ENCODE measurements at regions not wholly inside any gene's neighbourhood (a gene's known extent, or its start where the extent isn't known, plus 50 kb on each side); places are given as distances from the start of the nearest gene placed in this dataset.
A peak's percentile ranks its signal among the peaks of the same experiment; 100 is the strongest.
"Not testable (repeated sequence)": the region's sequence is repeated elsewhere in the genome, so short reads cannot be mapped to it uniquely, and the experiment has no call there.

DNA sequence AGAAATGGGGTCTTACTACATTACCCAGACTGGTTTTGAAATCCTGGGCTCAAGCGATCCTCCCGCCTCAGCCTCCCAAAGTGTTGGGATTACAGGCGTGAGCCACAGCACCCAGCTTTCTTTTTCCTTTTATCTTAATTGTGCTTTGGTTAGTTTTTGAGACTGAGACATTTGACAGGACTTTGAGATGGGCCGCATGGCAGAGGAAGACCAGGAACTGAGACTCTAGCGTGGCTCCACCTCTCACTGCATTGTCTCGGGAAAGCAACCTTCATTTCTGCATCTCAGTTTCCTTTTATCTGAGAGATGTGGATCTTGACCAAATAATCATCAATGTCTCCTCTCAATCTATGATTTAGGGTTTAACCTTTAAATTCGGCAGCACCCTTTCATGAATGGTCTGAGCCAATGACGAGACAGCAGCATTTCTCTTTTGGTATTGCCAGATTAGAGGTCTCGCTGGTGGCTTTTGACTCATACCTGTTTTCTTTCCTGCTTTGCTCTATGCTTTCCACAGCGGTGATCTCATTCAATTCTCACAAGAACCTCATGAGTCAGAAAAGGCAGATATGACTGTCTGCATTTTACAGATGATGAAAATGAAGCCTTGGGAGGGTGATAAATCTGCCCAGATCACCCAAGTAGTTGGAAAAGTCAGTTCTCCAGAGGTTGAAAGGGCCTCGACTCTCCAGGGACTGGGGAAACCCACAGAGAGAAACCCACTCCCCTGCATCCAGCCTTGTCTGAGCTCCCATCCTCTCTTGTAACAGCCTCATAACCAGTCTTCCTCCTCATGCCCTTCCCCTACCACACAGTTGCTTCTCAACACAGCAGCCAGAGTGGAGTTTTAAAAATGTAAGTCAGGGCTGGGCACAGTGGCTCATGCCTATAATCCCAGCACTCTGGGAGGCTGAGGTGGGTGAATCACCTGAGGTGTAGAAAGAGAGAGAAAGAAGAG, 84.8 kb upstream of the FOXB1 start:
- no peak overlapping the region for H3K4me3 ChIP-seq
- H3K27ac ChIP-seq: no peak overlapping the region
- DNase-seq: no peak
- no peaks in the 10 kb centered on the region for H3K9me3 ChIP-seq (replicated peaks)
- no peaks in the 10 kb centered on the region for H3K36me3 ChIP-seq
- H3K27me3 ChIP-seq: no peaks in the 10 kb centered on the region
- H3K4me1 ChIP-seq: 0 out of 2 replicates have a peak, but pooled peaks cover 3% of the 10 kb centered on the region

DNA sequence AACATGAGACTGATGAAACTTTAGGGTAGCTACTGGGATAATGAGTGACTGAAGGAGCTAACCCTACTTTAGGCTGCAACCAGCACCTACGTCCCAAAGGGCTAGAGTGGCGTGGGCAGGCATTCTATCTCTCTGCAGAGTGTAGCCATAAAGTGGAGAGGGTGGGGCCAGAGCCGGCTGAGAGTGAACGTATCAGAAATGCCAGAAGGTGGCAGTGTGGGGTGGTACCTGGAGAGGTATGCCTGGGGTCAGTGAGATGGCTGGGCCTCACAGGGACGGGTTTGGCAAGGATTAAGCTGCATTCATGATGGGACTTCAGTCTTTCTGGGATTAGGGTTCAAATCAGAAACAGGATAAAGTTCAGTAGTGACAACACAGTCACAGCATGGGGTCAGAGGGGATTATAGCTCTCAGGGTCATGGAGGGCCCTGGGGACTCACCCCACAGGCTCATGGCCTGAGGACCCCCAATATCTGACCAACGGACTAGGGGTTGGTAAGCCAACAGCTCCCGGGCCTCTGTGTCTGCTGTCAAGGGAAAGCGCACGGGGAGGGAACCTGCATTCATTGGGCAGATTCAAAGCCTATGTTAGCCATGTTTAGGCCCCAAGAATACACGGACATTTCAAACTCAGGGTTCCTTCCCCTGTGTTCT, 86.5 kb upstream of the FOXB1 start:
- DNase-seq: peak; percentile 77 to 84
- Histone ChIP-seq H3K9me3 (replicated peaks) (no peaks in the 10 kb centered on the region), H3K36me3 (no peaks in the 10 kb centered on the region), H3K27me3 (no peaks in the 10 kb centered on the region), H3K4me3 (no peak overlapping the region), H3K4me1 (0 out of 2 replicates have a peak, but pooled peaks cover 3% of the 10 kb centered on the region), H3K27ac (no peak overlapping the region)

DNA sequence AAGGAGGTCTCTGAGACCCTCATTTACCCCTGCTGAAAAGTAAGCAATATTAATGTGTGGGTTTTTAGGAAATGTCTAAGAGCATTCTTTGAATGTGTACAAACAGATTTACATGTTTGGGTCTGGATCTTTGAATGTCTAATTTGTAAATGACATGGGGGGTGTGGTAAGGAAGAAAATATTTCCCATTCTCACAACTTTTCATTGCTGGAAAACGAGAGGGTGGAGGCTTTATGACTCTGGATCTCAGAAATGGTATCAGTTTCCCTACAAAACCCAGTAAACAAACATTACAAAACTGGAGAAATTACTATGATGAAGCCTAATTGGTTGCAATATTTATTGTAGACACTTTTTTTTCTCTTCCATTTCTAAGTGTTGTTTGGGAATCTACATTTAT, 98.1 kb upstream of the FOXB1 start:
- H3K27ac ChIP-seq: no peak overlapping the region
- no peaks in the 10 kb centered on the region for H3K9me3 ChIP-seq (replicated peaks)
- DNase-seq: no peak
- H3K4me3 ChIP-seq: no peak overlapping the region
- H3K36me3 ChIP-seq: no peaks in the 10 kb centered on the region
- no peaks in the 10 kb centered on the region for H3K4me1 ChIP-seq
- H3K27me3 ChIP-seq: no peaks in the 10 kb centered on the region

DNA sequence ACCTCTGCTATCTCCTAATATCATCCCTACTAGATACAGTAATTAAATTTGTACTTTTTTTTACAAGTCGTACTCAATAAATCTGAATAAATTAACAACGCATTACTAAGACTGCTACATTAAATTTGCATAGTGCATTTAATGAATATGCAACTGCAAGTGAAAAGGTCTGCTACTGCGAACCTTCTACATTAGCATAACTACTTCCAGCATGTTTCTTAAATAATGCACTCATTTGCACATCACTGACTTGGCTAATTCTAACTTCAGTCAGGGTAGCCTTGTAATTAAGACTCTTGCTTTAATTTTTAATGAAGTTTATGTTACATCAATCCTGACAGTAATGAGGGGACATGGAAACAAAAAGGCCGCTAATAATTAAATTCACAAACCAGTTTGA, 98.9 kb upstream of the FOXB1 start:
- H3K27me3 ChIP-seq: no peaks in the 10 kb centered on the region

DNA sequence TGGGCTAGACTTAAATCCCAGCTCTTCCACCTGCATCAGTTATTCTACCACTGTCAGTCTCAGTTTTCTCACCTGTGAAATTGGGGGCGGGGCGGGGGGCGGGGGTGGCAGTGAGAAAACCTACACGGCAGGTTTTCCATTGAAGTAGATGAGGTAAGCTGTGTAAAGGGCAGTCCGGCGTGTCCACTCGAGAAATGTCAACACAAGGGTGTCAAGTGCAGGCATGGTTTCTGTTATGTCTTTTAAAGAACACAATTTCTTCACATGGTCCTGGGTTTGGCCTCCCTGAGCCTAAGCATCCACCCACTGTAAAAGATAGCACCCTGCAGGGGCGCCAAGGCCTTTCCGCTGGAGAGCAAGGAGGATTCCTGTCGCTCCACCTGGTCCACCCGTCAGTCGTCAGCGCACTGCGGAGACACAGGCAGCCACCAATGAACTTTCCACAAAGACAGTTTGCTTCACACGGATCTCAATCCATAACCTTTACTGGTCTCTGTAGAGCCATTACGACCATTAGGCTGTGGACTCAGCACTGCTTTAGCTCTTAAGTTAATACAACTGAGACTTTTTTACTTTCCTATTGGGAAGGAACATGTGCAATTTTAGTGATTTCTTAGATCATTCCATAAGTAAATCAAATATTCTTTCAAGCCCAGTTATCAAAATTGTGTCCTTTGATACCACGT, 99.5 kb upstream of the FOXB1 start:
- DNase-seq: no peak
- Histone ChIP-seq H3K9me3 (replicated peaks) (no peaks in the 10 kb centered on the region), H3K36me3 (no peaks in the 10 kb centered on the region), H3K27me3 (no peaks in the 10 kb centered on the region), H3K4me3 (no peak overlapping the region), H3K4me1 (no peaks in the 10 kb centered on the region), H3K27ac (no peak overlapping the region)

More for the DNA sequence above, 98.9 kb upstream of the FOXB1 start:
- no peak for DNase-seq
- Histone ChIP-seq H3K4me3 (no peak overlapping the region), H3K4me1 (no peaks in the 10 kb centered on the region), H3K27ac (no peak overlapping the region), H3K36me3 (no peaks in the 10 kb centered on the region), H3K9me3 (replicated peaks) (no peaks in the 10 kb centered on the region)

DNA sequence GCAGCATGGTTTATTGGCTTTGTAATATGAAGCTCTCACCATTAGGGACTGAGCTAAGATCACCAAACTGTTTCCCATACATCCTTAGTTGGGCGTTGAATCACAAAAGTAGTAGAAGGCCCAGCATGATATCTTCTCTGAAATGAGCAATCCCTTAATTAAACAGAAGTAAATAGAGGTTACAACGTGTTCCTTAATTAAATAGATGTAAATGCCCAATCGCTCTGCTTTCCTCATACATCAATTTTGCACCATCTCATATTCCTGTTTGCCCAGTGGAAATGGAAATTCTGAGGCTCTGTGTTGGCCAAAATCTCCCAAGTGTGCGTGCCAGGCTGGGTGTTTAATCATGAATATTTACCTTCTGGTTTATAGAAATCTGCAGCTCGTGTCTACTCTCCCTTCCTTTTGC, 107.4 kb upstream of the FOXB1 start:
- no peaks in the 10 kb centered on the region for H3K27me3 ChIP-seq
- no peaks in the 10 kb centered on the region for H3K4me1 ChIP-seq
- no peak overlapping the region for H3K27ac ChIP-seq
- H3K4me3 ChIP-seq: no peak overlapping the region
- no peak for DNase-seq
- H3K9me3 ChIP-seq (replicated peaks): no peaks in the 10 kb centered on the region
- no peaks in the 10 kb centered on the region for H3K36me3 ChIP-seq

DNA sequence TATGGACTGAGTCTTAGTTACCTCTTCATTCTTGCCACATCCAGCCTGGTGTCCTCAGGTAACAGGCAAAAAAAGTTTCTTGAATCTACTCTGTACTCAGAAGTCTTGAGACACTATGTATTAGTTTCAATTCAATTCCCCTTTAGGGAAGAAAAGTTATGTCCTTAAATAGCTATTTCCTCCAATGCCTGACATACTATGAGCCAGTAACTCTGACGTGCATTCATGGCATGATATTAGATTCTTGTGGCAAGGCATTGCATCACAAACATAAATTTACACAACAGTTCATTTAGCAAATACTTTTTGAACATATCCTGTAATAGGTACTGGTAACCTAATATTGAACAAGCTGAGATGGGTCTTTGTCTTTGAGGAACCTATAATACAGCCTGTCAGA, 109.3 kb upstream of the FOXB1 start:
- H3K27me3 ChIP-seq: no peaks in the 10 kb centered on the region
- H3K27ac ChIP-seq: no peak overlapping the region
- no peaks in the 10 kb centered on the region for H3K4me1 ChIP-seq
- H3K4me3 ChIP-seq: no peak overlapping the region
- no peak for DNase-seq
- H3K9me3 ChIP-seq (replicated peaks): no peaks in the 10 kb centered on the region
- H3K36me3 ChIP-seq: no peaks in the 10 kb centered on the region

DNA sequence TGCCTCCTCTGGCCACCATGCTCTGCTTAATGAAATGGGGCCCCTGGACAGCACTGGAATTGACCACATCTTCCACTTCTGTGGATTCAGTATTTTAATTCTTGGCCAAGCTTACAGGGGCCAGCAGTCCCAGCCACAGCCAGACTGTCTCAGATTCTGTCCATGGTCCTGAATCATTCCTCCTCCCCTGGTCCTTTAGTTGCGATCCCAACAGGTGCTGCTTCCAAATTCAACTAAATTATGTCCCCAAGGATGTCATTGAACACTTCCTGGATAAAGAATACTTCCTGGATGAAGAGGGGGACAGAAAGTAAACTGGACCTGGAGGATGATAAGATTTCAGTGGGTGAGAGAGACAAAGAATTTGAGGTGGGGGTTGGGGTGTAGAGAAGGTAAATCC, 111.1 kb upstream of the FOXB1 start:
- H3K9me3 ChIP-seq (replicated peaks): no peaks in the 10 kb centered on the region
- H3K4me1 ChIP-seq: no peaks in the 10 kb centered on the region
- H3K4me3 ChIP-seq: no peak overlapping the region
- no peaks in the 10 kb centered on the region for H3K27me3 ChIP-seq
- H3K27ac ChIP-seq: no peak overlapping the region
- no peaks in the 10 kb centered on the region for H3K36me3 ChIP-seq
- peak; percentile 31 to 75 for DNase-seq

DNA sequence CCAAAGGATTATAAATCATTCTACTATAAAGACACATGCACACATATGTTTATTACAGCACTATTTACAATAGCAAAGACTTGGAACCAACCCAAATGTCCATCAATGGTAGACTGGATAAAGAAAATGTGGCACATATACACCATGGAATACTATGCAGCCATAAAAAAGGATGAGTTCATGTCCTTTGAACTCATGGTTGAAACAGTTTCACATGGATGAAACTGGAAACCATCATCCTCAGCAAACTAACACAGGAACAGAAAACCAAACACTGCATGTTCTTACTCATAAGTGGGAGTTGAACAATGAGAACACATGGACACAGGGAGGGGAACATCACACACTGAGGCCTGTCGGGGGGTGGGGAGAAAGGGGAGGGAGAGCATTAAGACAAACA, 116.2 kb upstream of the FOXB1 start:
- not testable (repeated sequence) for H3K9me3 ChIP-seq (replicated peaks); DNase-seq; H3K4me1 ChIP-seq; H3K36me3 ChIP-seq; H3K4me3 ChIP-seq; H3K27ac ChIP-seq; H3K27me3 ChIP-seq

DNA sequence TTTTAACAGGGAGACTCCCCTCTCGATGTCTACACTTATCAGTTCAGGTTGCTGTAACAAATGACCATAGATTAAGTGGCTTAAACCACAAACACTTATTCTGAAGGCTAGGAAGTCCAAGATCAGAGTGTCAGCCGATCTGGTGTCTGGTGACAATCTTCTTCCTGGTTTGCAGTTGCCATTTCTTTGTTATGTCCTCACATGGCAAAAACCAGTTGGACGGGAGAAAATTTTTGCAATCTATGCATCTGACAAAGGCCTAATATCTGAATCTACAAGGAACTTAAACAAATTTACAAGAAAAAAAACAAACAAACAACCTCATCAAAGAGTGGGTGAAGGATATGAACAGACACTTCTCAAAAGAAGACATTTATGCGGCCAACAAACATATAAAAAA, 116.9 kb upstream of the FOXB1 start:
- H3K36me3 ChIP-seq: no peaks in the 10 kb centered on the region

DNA sequence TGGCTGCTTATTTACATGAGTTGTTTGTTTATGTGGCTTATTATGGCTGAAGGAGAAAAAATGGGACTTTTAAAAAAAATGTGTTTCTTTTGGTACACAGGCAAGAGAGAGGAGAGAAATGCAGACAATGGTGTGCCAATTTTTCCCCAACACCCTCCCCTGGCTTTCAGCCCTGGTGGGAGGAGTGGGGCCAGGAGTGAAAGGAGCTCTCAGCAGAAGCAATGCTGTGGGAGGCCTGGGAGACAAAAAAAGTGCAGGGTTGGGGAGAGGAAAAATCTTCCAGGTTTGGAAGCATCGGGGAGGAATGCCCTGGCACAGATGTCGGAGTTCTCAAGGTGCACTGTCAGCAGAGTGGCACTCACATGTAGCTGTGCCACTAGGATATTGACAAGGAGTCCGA, 117.7 kb upstream of the FOXB1 start:
- no peaks in the 10 kb centered on the region for H3K36me3 ChIP-seq
- DNase-seq: no peak
- H3K27ac ChIP-seq: no peak overlapping the region
- peaks cover 5% of the 10 kb centered on the region for H3K4me1 ChIP-seq
- H3K27me3 ChIP-seq: no peaks in the 10 kb centered on the region
- H3K9me3 ChIP-seq (replicated peaks): peaks cover 6% of the 10 kb centered on the region; the same call in 1 of the 2 replicates
- H3K4me3 ChIP-seq: no peak overlapping the region

More for the DNA sequence above, 116.9 kb upstream of the FOXB1 start:
- Histone ChIP-seq H3K4me3 (no peak overlapping the region), H3K27ac (no peak overlapping the region), H3K4me1 (peaks cover 5% of the 10 kb centered on the region), H3K27me3 (no peaks in the 10 kb centered on the region), H3K9me3 (replicated peaks) (peaks cover 6% of the 10 kb centered on the region; the same call in 1 of the 2 replicates)
- DNase-seq: no peak

DNA sequence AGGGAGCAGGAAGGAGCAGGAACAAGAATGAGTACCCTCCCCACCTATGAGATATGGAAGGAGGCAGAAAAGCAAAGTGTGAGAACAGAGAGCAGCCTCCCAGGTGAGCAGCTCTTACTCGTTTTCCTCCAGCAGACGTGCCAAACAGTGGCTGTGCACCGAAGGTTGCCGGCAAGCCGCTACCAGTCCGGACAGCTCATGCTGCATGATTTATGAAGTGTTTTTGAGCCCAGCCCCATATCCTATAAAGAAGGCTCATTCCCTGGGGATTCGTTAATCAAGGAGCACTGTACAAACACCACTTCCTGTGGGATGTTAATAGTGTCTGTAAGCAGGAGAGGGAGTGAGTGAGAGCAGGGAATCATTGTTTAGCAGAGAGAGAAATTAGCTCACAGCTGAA, 118.3 kb upstream of the FOXB1 start:
- Histone ChIP-seq H3K27me3 (no peaks in the 10 kb centered on the region), H3K4me1 (peaks cover 5% of the 10 kb centered on the region), H3K4me3 (peak overlapping the region; percentile 28), H3K27ac (no peak overlapping the region), H3K9me3 (replicated peaks) (peaks cover 6% of the 10 kb centered on the region; the same call in 1 of the 2 replicates), H3K36me3 (no peaks in the 10 kb centered on the region)
- DNase-seq: peak; percentile 39 to 70

DNA sequence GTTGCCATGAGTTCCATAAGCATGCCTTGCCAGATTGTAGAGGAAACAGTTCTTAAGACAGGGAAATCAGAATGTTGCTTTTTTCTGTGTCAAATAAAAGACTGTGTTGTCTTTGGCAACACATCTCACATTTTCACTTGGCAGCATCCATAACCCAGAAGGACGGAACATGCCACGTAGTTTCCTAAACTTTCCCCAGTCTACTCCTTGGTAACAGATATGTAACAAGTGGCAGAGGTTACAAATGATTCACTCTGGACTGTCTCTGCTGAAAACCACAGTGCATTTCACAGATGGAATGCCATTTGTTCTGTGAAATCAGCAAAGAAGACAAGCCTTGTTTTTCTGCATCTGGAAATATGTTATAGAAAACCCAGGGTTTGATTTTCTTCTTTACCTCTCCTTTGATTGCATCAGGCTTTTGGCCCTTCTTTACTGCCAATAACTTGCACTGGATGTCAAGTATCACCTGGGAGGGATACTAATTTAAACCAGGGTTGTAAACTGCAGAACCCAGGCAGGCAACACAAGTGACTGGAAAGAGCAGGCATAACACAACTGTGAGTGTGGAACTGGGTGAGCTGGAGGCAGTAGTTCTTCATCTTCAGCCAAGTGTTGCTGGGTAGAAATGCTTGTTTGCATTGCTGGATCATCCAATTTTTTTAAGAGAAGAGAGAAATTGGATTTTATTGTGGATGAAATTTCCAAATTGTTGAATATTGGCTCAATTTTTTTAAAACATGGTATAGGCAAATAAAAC, 124.4 kb upstream of the FOXB1 start:
- Histone ChIP-seq H3K27me3 (no peaks in the 10 kb centered on the region), H3K36me3 (no peaks in the 10 kb centered on the region), H3K9me3 (replicated peaks) (no peaks in the 10 kb centered on the region), H3K4me3 (no peak overlapping the region), H3K27ac (peak overlapping the region; percentile 25), H3K4me1 (peaks cover 22% of the 10 kb centered on the region)
- peak; percentile 31 to 62 for DNase-seq

DNA sequence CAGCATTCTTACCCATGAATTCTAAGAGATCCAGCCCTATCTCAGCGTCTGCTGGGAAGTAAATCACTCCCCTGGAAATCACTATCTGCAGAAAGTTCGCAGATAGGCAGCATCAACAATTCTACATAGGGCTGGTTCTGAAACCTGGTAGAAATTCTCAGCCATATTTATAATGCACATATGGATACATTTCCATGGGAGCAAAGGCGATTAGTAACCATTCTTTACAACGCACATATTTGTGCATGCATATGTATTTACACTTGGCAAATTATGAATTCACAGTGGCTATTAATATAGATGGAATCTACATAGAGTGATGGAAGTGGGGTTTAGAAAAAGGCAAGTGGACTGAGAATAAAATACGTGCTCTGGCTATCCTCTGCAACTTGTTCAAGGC, 128.0 kb upstream of the FOXB1 start:
- no peaks in the 10 kb centered on the region for H3K27me3 ChIP-seq
- no peaks in the 10 kb centered on the region for H3K36me3 ChIP-seq
- H3K9me3 ChIP-seq (replicated peaks): no peaks in the 10 kb centered on the region
- H3K27ac ChIP-seq: no peak overlapping the region
- peaks cover 33% of the 10 kb centered on the region for H3K4me1 ChIP-seq
- no peak overlapping the region for H3K4me3 ChIP-seq
- no peak for DNase-seq

Data from SJCRH30 (cell line).